HAP-1 (cell line): ENCODE measurements at regions not wholly inside any gene's neighbourhood (a gene's known extent, or its start where the extent isn't known, plus 50 kb on each side); places are given as distances from the start of the nearest gene placed in this dataset.

Source experiments
- DNase-seq, 2 experiments: peaks; one replicate each; pipeline ENCODE4 v3.0.0-alpha.2; 2016 to 2020; ENCODE audit warnings: low spot score in 2 of 2
- H3K27me3 ChIP-seq: fragments of 250-450 bp; sonication (Bioruptor Pico); 2 replicates; pipeline ENCODE4 v1.5.1; 2020; ENCODE audit warnings: low read depth, mild to moderate bottlenecking, moderate library complexity
- H3K36me3 ChIP-seq: fragments of 250-450 bp; sonication (Bioruptor Pico); replicated peaks from 2 replicates; pipeline ENCODE4 v1.5.1; 2020; ENCODE audit warnings: mild to moderate bottlenecking
- H3K4me1 ChIP-seq: fragments of 250-450 bp; sonication (Bioruptor Pico); 2 replicates; pipeline ENCODE4 v1.5.1; 2020; ENCODE audit warnings: mild to moderate bottlenecking
- H3K4me3 ChIP-seq: fragments of 250-450 bp; sonication (Bioruptor Pico); 2 replicates; pipeline ENCODE4 v1.5.1; 2020; ENCODE audit warnings: mild to moderate bottlenecking, moderate library complexity
- H3K9me3 ChIP-seq: fragments of 250-450 bp; sonication (Bioruptor Pico); 2 replicates; pipeline ENCODE4 v1.5.1; 2020; ENCODE audit warnings: mild to moderate bottlenecking, moderate library complexity
- in situ Hi-C: fragments of 300-500 bp; cut with MboI; formaldehyde crosslinking; loops from 3 replicates; pipeline ENCODE4 v1.14.3; 2020; ENCODE audit warnings: low sequenced_read_pairs, inconsistent platforms, mixed read lengths

GRCh38 chr2:222805591-222806304 lies 55.1 kb upstream of the ACSL3 start:
- Histone ChIP-seq H3K4me3 (no peak overlapping the region), H3K27me3 (no peaks in the 10 kb centered on the region; the same call in 1 of the 2 replicates), H3K36me3 (no peaks in the 10 kb centered on the region), H3K9me3 (no peaks in the 10 kb centered on the region), H3K4me1 (no peaks in the 10 kb centered on the region)
- DNase-seq, result no peak
- in situ Hi-C loops, result no loop called here

- in situ Hi-C loops, result no loop called here
- no peaks in the 10 kb centered on the region; the same call in 1 of the 2 replicates for H3K27me3 ChIP-seq
- H3K36me3 ChIP-seq, result no peaks in the 10 kb centered on the region
- no peaks in the 10 kb centered on the region for H3K4me1 ChIP-seq
- H3K9me3 ChIP-seq, result no peaks in the 10 kb centered on the region
- DNase-seq, result no peak
- H3K4me3 ChIP-seq, result no peak overlapping the region
These were observed 54.2 kb upstream of the ACSL3 start for GRCh38 chr2:222806526-222807137.

GRCh38 chr2:222807431-222807830 lies 53.4 kb upstream of the ACSL3 start:
- H3K4me3 ChIP-seq, result no peak overlapping the region
- in situ Hi-C loops, result no loop called here
- no peaks in the 10 kb centered on the region for H3K36me3 ChIP-seq
- no peaks in the 10 kb centered on the region for H3K4me1 ChIP-seq
- H3K27me3 ChIP-seq, result no peaks in the 10 kb centered on the region; the same call in 1 of the 2 replicates
- DNase-seq, result no peak
- H3K9me3 ChIP-seq, result no peaks in the 10 kb centered on the region

GRCh38 chr2:222809582-222809981 lies 51.3 kb upstream of the ACSL3 start:
- H3K36me3 ChIP-seq, result no peaks in the 10 kb centered on the region
- no peaks in the 10 kb centered on the region for H3K9me3 ChIP-seq
- H3K4me3 ChIP-seq, result no peak overlapping the region
- no peak for DNase-seq
- no peaks in the 10 kb centered on the region; the same call in 1 of the 2 replicates for H3K27me3 ChIP-seq
- in situ Hi-C loops, result no loop called here
- no peaks in the 10 kb centered on the region for H3K4me1 ChIP-seq

GRCh38 chr2:222810044-222810443 lies 50.8 kb upstream of the ACSL3 start:
- Histone ChIP-seq H3K27me3 (no peaks in the 10 kb centered on the region; the same call in 1 of the 2 replicates), H3K4me3 (no peak overlapping the region), H3K4me1 (no peaks in the 10 kb centered on the region), H3K9me3 (no peaks in the 10 kb centered on the region), H3K36me3 (no peaks in the 10 kb centered on the region)
- DNase-seq, result no peak
- in situ Hi-C loops, result no loop called here
